ENCODE measurements at regions not wholly inside any gene's neighbourhood (a gene's known extent, or its start where the extent isn't known, plus 50 kb on each side); places are given as distances from the start of the nearest gene placed in this dataset.

DNA sequence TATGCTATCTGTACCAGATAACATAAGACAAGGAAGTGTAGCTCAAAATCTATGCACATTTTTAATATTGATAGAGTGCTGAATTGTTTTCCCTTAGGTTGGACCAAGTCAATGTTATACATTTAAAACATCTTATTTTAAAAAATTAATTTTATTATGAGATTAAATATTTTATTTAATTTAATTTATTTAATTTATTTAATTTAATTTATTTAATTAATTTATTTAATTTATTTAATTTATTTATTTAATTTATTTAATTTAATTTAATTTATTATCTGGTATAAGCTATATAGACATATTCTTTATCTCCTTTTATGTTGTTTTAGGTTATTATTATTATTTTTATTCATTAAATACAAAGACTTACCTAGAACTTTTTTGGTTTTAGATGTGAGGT lies 551.7 kb upstream of the LRRTM1 start:
- Histone ChIP-seq H3K9me3 (no peaks in the 10 kb centered on the region), H3K4me3 (no peak overlapping the region), H3K9ac (ENCODE audit: low read depth in 2 of 2, low read length in 2 of 2) (no peak overlapping the region), H3K4me1 (no peaks in the 10 kb centered on the region), H3K27ac (no peak overlapping the region), H3K36me3 (no peaks in the 10 kb centered on the region), H3K27me3 (no peaks in the 10 kb centered on the region)
- intact Hi-C loops (cut with DNase I), result no loop called here
- TF ChIP-seq, protein P1, sequence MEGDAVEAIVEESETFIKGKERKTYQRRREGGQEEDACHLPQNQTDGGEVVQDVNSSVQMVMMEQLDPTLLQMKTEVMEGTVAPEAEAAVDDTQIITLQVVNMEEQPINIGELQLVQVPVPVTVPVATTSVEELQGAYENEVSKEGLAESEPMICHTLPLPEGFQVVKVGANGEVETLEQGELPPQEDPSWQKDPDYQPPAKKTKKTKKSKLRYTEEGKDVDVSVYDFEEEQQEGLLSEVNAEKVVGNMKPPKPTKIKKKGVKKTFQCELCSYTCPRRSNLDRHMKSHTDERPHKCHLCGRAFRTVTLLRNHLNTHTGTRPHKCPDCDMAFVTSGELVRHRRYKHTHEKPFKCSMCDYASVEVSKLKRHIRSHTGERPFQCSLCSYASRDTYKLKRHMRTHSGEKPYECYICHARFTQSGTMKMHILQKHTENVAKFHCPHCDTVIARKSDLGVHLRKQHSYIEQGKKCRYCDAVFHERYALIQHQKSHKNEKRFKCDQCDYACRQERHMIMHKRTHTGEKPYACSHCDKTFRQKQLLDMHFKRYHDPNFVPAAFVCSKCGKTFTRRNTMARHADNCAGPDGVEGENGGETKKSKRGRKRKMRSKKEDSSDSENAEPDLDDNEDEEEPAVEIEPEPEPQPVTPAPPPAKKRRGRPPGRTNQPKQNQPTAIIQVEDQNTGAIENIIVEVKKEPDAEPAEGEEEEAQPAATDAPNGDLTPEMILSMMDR (IDR thresholded peaks at IDR 0.05), result no peak
- no peak for DNase-seq

DNA sequence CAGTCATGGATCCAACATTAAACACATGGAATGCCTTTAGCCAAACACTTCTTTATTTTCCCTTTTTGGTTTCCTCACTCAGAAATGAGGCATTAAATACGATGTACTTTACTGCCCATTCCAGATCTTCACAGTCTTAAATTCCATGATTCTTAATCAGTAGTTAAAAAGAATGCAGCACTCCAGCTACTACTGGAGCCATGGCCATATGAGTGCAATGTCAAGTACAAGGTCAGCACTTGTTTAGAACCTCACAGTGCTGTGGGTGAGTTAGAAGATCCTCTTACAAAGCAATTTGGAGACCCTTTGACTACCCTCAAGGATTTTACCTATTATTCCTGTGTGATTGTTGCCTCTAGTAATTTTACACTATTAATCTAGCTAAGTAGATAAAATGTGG lies 550.3 kb upstream of the LRRTM1 start:
- TF ChIP-seq, protein P1 (IDR thresholded peaks at IDR 0.05), result no peak
- H3K9me3 ChIP-seq, result no peaks in the 10 kb centered on the region
- no peaks in the 10 kb centered on the region for H3K27me3 ChIP-seq
- no peaks in the 10 kb centered on the region for H3K36me3 ChIP-seq
- H3K9ac ChIP-seq (ENCODE audit: low read depth in 2 of 2, low read length in 2 of 2), result no peak overlapping the region
- DNase-seq, result no peak
- H3K4me3 ChIP-seq, result no peak overlapping the region
- no peak overlapping the region for H3K27ac ChIP-seq
- no peaks in the 10 kb centered on the region for H3K4me1 ChIP-seq
- intact Hi-C loops (cut with DNase I), result no loop called here

DNA sequence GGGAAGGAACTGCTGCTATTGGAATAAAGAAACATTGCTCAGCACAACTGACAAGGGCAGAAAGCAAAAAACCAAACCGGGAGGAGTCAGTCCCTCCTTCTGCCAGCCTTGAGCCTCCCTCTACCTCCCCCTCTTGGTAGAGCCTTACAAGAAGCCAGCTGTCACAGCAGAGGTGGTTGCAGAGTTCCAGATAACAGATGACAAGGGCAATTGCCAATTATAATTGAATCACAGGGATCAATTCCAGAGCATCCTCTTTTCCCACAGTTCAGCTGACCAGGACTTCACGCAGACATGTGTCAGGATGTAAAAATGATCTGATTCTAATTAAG lies 548.2 kb upstream of the LRRTM1 start:
- Histone ChIP-seq H3K27ac (no peak overlapping the region), H3K4me1 (no peaks in the 10 kb centered on the region), H3K36me3 (no peaks in the 10 kb centered on the region), H3K4me3 (no peak overlapping the region), H3K9me3 (no peaks in the 10 kb centered on the region), H3K27me3 (no peaks in the 10 kb centered on the region), H3K9ac (ENCODE audit: low read depth in 2 of 2, low read length in 2 of 2) (no peak overlapping the region)
- no peak for DNase-seq
- TF ChIP-seq, protein P1 (IDR thresholded peaks at IDR 0.05), result no peak
- intact Hi-C loops (cut with DNase I), result no loop called here

DNA sequence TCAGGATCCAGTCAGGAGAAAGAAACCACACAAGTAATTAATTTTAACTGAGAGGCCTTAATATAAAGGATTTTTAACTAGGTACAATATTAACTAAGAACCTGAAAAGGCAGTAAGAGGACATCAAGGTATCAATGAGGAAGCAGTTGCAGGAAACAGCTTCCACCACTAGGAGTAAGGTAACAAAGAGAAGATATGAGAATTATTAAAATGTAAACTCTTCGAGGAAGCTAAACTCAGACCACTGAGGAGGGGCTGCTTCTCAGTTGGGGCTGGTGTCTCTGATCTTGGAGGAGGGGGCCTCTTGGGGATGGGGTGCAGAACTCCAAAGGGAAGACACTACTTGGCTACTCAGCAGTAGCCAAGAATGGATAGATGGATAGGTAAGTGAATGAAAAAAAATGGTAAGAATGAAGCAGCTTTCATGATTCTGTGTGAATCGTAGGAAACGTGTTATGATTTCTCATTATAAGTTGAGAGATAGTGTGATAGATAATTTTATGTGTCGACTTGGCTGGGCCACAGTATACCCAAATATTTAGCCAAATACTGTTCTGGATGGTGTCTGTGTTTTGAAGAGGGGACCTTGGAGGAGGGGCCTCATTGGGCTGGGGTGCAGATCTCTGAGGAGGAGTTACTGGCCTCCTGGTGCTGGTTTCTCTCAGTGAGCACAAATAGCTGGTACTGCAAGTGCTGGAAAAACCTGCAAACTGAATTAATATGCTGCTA lies 547.7 kb upstream of the LRRTM1 start:
- intact Hi-C loops (cut with DNase I), result no loop called here
- no peaks in the 10 kb centered on the region for H3K4me1 ChIP-seq
- no peaks in the 10 kb centered on the region for H3K9me3 ChIP-seq
- H3K9ac ChIP-seq (ENCODE audit: low read depth in 2 of 2, low read length in 2 of 2), result no peak overlapping the region
- no peak overlapping the region for H3K4me3 ChIP-seq
- no peaks in the 10 kb centered on the region for H3K27me3 ChIP-seq
- H3K27ac ChIP-seq, result no peak overlapping the region
- TF ChIP-seq, protein P1 (IDR thresholded peaks at IDR 0.05), result no peak
- DNase-seq, result no peak
- H3K36me3 ChIP-seq, result no peaks in the 10 kb centered on the region

DNA sequence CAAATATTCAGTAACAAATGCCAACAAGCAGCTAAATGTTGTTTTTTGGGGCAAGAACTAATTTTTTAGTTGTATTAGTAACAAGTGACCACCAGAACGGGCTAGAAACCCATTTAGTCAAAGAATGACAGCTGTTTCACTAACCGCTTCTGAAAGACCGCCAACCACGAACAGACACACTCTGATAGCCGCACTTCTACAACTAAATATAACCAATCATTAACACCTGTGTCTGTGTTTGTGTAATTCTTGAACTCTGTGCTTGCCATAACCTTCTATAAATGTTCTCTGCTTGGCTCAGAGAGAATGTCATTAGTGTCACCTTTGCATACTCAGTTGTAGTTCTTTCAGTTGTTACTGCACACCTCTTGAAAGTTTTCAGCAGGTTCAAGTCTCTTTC lies 526.3 kb upstream of the LRRTM1 start:
- Histone ChIP-seq H3K9ac (ENCODE audit: low read depth in 2 of 2, low read length in 2 of 2) (no peak overlapping the region), H3K27ac (no peak overlapping the region), H3K4me1 (no peaks in the 10 kb centered on the region), H3K9me3 (no peaks in the 10 kb centered on the region), H3K27me3 (no peaks in the 10 kb centered on the region), H3K4me3 (no peak overlapping the region), H3K36me3 (no peaks in the 10 kb centered on the region)
- intact Hi-C loops (cut with DNase I), result no loop called here
- DNase-seq, result no peak
- TF ChIP-seq, protein P1 (IDR thresholded peaks at IDR 0.05), result no peak
